ENCODE measurements at regions not wholly inside any gene's neighbourhood (a gene's known extent, or its start where the extent isn't known, plus 50 kb on each side); places are given as distances from the start of the nearest gene placed in this dataset.

GRCh38 chr2:37770797-37771196 is 99.4 kb upstream of the CDC42EP3 start:
- Histone ChIP-seq H4K8ac (replicated peaks; ENCODE audit: insufficient read length, low read depth, low read length) (no peak overlapping the region), H3K14ac (ENCODE audit: insufficient read depth, low read length) (no peak overlapping the region), H2BK120ac (ENCODE audit: low read depth, low read length, poor library complexity, severe bottlenecking) (no peak overlapping the region), H2AFZ (ENCODE audit: low read length) (no peak overlapping the region), H3K27ac (ENCODE audit: insufficient read length, low read depth, low read length) (no peak overlapping the region), H2BK5ac (ENCODE audit: insufficient read length, low read length) (no peak overlapping the region), H4K91ac (ENCODE audit: insufficient read length, low read depth, low read length) (no peak overlapping the region), H3K79me2 (ENCODE audit: insufficient read depth, low read length) (no peaks in the 10 kb centered on the region), H2BK15ac (ENCODE audit: low read depth, low read length) (no peak overlapping the region), H3K27me3 (ENCODE audit: insufficient read depth, low read length) (no peaks in the 10 kb centered on the region), H3K4me1 (ENCODE audit: insufficient read depth, low read length) (no peaks in the 10 kb centered on the region), H3K18ac (ENCODE audit: insufficient read length, low read depth, low read length) (no peak overlapping the region), H3K56ac (ENCODE audit: insufficient read length, low read depth, low read length) (no peak overlapping the region), H2AK5ac (ENCODE audit: insufficient read length, low read length) (no peak overlapping the region), H3K79me1 (ENCODE audit: insufficient read depth, low read depth, low read length, poor library complexity, severe bottlenecking) (no peaks in the 10 kb centered on the region), H3K4me2 (ENCODE audit: insufficient read depth, insufficient read length, low read length) (no peak overlapping the region), H2BK20ac (ENCODE audit: low read depth, low read length, poor library complexity, severe bottlenecking) (no peak overlapping the region), H3K23me2 (ENCODE audit: insufficient read length, low read depth, low read length, poor library complexity, severe bottlenecking) (no peaks in the 10 kb centered on the region), H3K23ac (ENCODE audit: insufficient read length, low read depth, low read length) (no peak overlapping the region), H2BK12ac (ENCODE audit: insufficient read length, low read depth, low read length) (no peak overlapping the region), H4K20me1 (ENCODE audit: control insufficient read depth, insufficient read depth, insufficient read length) (no peaks in the 10 kb centered on the region), H3K9me3 (ENCODE audit: control insufficient read depth, low read depth, low read length) (peaks cover 7% of the 10 kb centered on the region), H3T11ph (ENCODE audit: low read length) (no peak overlapping the region), H3K4ac (ENCODE audit: low read depth, low read length) (no peak overlapping the region), H4K5ac (ENCODE audit: insufficient read length, low read depth, low read length) (no peak overlapping the region), H3K9ac (ENCODE audit: extremely low read depth, insufficient read length, low read length) (no peak overlapping the region)
- no peak for TF ChIP-seq CTCF (conservative IDR thresholded peaks at IDR 0.05)
- Mint-ChIP-seq H3K4me1 (peaks cover 11 to 12% of the 10 kb centered on the region in 2 experiments), H3K4me3 (no peak overlapping the region), H3K27ac (no peak overlapping the region), H3K36me3 (ENCODE audit: insufficient read depth in 1 of 3, low read depth in 3 of 3) (peaks cover 0 to 16% (median 10%) of the 10 kb centered on the region in 3 experiments; a peak in 6 of 7 replicates), H3K27me3 (ENCODE audit: low read depth) (peaks cover 2% of the 10 kb centered on the region; the same call in 1 of the 2 replicates), H3K9me3 (peaks cover 18 to 29% of the 10 kb centered on the region in 2 experiments)
- WGBS (ENCODE audit: extremely low coverage, insufficient read length, low lambda C conversion rate): no CpG with 5 or more reads among the region's 2 CpGs
- no peak for DNase-seq
